Esophagus muscularis mucosa (tissue), 4 donors: ENCODE measurements at regions not wholly inside any gene's neighbourhood (a gene's known extent, or its start where the extent isn't known, plus 50 kb on each side); places are given as distances from the start of the nearest gene placed in this dataset.
"Not testable (repeated sequence)": the region's sequence is repeated elsewhere in the genome, so short reads cannot be mapped to it uniquely, and the experiment has no call there.

ENCODE experiments used
- EP300 ChIP-seq: sonication (generic); formaldehyde crosslinking; IDR thresholded peaks from one replicate; pipeline ENCODE4 v1.6.1; 2017; ENCODE audit warnings: antibody characterized with exemption
- POLR2AphosphoS5 ChIP-seq, 2 donors: sonication (generic); formaldehyde crosslinking; IDR thresholded peaks; one replicate each; pipeline ENCODE4 v1.6.1; 2017; ENCODE audit warnings: antibody characterized with exemption in 2 of 2
- TF ChIP-seq, protein P1 (sequence below), 3 experiments: fragments of 200-600 bp in 2 of 3; fragments of 450-650 bp in 1 of 3; sonication (generic) in 2 of 3; IDR thresholded peaks; one replicate each; pipeline ENCODE4 v1.5.1; 2017 to 2019; ENCODE audit warnings: antibody characterized with exemption in 3 of 3, mild to moderate bottlenecking in 2 of 3, moderate library complexity in 1 of 3

DNA sequence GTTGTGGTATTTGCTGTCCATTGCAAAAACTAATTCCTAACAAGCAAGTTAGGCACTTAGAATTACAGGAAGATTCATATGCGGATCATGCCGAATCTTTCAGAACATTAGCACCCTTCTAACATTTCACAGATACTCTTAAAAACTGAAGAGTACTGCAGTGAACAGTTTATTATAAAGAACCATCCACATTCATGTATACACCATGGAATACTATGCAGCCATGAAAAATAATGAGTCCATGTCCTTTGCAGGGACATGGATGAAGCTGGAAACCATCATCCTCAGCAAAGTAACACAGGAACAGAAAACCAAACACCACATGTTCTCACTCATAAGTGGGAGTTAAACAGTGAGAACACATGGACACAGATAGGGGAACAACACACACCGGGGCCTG, 319.9 kb downstream of the FGFR2 start:
- not testable (repeated sequence) for TF ChIP-seq EP300; POLR2AphosphoS5 (IDR thresholded peaks at IDR 0.05)
- TF ChIP-seq, protein P1, sequence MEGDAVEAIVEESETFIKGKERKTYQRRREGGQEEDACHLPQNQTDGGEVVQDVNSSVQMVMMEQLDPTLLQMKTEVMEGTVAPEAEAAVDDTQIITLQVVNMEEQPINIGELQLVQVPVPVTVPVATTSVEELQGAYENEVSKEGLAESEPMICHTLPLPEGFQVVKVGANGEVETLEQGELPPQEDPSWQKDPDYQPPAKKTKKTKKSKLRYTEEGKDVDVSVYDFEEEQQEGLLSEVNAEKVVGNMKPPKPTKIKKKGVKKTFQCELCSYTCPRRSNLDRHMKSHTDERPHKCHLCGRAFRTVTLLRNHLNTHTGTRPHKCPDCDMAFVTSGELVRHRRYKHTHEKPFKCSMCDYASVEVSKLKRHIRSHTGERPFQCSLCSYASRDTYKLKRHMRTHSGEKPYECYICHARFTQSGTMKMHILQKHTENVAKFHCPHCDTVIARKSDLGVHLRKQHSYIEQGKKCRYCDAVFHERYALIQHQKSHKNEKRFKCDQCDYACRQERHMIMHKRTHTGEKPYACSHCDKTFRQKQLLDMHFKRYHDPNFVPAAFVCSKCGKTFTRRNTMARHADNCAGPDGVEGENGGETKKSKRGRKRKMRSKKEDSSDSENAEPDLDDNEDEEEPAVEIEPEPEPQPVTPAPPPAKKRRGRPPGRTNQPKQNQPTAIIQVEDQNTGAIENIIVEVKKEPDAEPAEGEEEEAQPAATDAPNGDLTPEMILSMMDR (IDR thresholded peaks at IDR 0.05) = not testable (repeated sequence)
